Lung (tissue), 11 donors: ENCODE measurements at regions not wholly inside any gene's neighbourhood (a gene's known extent, or its start where the extent isn't known, plus 50 kb on each side); places are given as distances from the start of the nearest gene placed in this dataset.

ENCODE experiments used
- ATAC-seq: fragments of 200-7000 bp; cut with Tn5 transposase; one replicate; pipeline ENCODE4 v1.9.1; 2020; ENCODE audit warnings: moderate number of reproducible peaks; ENCODE audit not compliant: insufficient read depth, low FRiP score
- DNase-seq, 3 donors: peaks; one replicate each; pipeline ENCODE4 v3.0.0-alpha.2; 2013 to 2017
- H3K27ac ChIP-seq, 2 donors: one replicate each; pipeline ENCODE4 v1.5.1; 2013; ENCODE audit warnings: mild to moderate bottlenecking in 2 of 2, moderate library complexity in 2 of 2, control low read depth in 1 of 2, inconsistent platforms in 1 of 2, low read depth in 1 of 2, low read length in 1 of 2
- H3K27me3 ChIP-seq, 3 donors: one replicate each; pipeline ENCODE4 v1.5.1; 2013; ENCODE audit warnings: low read length in 2 of 3; ENCODE audit not compliant: control insufficient read depth in 3 of 3, insufficient read depth in 3 of 3
- H3K36me3 ChIP-seq, 4 donors: one replicate each; pipeline ENCODE4 v1.5.1; 2013; ENCODE audit warnings: low read length in 4 of 4, mild to moderate bottlenecking in 1 of 4, moderate library complexity in 1 of 4; ENCODE audit not compliant: control insufficient read depth in 4 of 4, insufficient read depth in 4 of 4
- H3K4me1 ChIP-seq, 5 donors: one replicate each; pipeline ENCODE4 v1.5.1; 2013; ENCODE audit warnings: low read length in 5 of 5, mild to moderate bottlenecking in 2 of 5, moderate library complexity in 1 of 5; ENCODE audit not compliant: control insufficient read depth in 5 of 5, insufficient read depth in 5 of 5
- H3K4me3 ChIP-seq: one replicate; pipeline ENCODE4 v1.5.1; 2013; ENCODE audit warnings: mild to moderate bottlenecking, control low read depth, moderate library complexity
- H3K9ac ChIP-seq, 2 donors: one replicate each; pipeline ENCODE4 v1.5.1; 2013; ENCODE audit warnings: low read length in 2 of 2, control low read depth in 1 of 2; ENCODE audit not compliant: insufficient read depth in 1 of 2
- H3K9me3 ChIP-seq, 4 donors: one replicate each; pipeline ENCODE4 v1.5.1; 2013; ENCODE audit warnings: low read length in 3 of 4, mild to moderate bottlenecking in 1 of 4, moderate library complexity in 1 of 4; ENCODE audit not compliant: control insufficient read depth in 4 of 4, insufficient read depth in 3 of 4
- WGBS, 2 donors: extraction: QIAGEN DNeasy Blood & Tissue Kit; methylation state at CpG; one replicate each; pipeline ENCODE4 v1.1.7; 2013; 5-methylcytosine and 5-hydroxymethylcytosine counted together
- TF ChIP-seq, protein P1 (sequence below): IDR thresholded peaks from 2 replicates; pipeline ENCODE4 v1.5.1; 2012; ENCODE audit warnings: mild to moderate bottlenecking; ENCODE audit errors: control extremely low read depth, extremely low read depth
- donor health status: control.
- donor health status: control.
- donor health status: Bipolar disorder and iron deficiency.
- donor health status: healthy.
- donor health status: DM: yes; HTN: yes; CAD: no.

DNA sequence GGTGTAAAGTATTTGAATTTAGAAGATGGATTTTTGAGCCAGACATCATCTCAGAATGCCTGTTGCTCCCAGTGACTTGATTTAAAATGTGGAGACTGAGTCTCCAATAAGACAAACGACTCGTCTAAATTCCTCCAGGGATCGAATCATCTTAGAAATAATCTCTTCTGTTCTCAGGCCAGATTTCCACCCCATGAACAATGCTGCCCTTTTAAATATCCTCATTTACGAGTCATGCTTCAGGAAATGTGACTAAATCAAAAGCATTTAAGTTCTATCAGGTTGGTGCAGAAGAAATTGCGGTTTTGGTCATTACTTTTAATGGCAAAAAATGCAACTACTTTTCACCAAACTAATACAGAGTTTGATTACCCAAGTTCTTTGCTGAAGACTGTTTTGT is 684.6 kb upstream of the SOX11 start:
- H3K36me3 ChIP-seq: no peaks in the 10 kb centered on the region
- ATAC-seq (no peak), DNase-seq (no peak)
- H3K9ac ChIP-seq: no peak overlapping the region
- H3K27me3 ChIP-seq: no peaks in the 10 kb centered on the region
- TF ChIP-seq, protein P1, sequence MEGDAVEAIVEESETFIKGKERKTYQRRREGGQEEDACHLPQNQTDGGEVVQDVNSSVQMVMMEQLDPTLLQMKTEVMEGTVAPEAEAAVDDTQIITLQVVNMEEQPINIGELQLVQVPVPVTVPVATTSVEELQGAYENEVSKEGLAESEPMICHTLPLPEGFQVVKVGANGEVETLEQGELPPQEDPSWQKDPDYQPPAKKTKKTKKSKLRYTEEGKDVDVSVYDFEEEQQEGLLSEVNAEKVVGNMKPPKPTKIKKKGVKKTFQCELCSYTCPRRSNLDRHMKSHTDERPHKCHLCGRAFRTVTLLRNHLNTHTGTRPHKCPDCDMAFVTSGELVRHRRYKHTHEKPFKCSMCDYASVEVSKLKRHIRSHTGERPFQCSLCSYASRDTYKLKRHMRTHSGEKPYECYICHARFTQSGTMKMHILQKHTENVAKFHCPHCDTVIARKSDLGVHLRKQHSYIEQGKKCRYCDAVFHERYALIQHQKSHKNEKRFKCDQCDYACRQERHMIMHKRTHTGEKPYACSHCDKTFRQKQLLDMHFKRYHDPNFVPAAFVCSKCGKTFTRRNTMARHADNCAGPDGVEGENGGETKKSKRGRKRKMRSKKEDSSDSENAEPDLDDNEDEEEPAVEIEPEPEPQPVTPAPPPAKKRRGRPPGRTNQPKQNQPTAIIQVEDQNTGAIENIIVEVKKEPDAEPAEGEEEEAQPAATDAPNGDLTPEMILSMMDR: no peak
- H3K4me3 ChIP-seq: no peak overlapping the region
- no peaks in the 10 kb centered on the region for H3K4me1 ChIP-seq
- H3K27ac ChIP-seq: no peak overlapping the region
- H3K9me3 ChIP-seq: no peaks in the 10 kb centered on the region
- WGBS, 2 donors: 79 to 80% methylated on average over 5 of the region's 5 CpGs

- 57 to 65% methylated on average over 5 of the region's 5 CpGs for WGBS, 2 donors
- H3K9ac ChIP-seq: no peak overlapping the region
- H3K36me3 ChIP-seq: no peaks in the 10 kb centered on the region
- H3K27ac ChIP-seq: no peak overlapping the region
- no peak overlapping the region for H3K4me3 ChIP-seq
- H3K4me1 ChIP-seq: peaks cover 0 to 3% (median 0%) of the 10 kb centered on the region in 5 donors
- H3K9me3 ChIP-seq: peaks cover 0 to 5% (median 1%) of the 10 kb centered on the region in 4 donors
- DNase-seq (no peak), ATAC-seq (no peak)
- TF ChIP-seq, protein P1: no peak
- H3K27me3 ChIP-seq: no peaks in the 10 kb centered on the region
These were observed 672.9 kb upstream of the SOX11 start for GRCh38 chr2:5019324-5019723.

DNA sequence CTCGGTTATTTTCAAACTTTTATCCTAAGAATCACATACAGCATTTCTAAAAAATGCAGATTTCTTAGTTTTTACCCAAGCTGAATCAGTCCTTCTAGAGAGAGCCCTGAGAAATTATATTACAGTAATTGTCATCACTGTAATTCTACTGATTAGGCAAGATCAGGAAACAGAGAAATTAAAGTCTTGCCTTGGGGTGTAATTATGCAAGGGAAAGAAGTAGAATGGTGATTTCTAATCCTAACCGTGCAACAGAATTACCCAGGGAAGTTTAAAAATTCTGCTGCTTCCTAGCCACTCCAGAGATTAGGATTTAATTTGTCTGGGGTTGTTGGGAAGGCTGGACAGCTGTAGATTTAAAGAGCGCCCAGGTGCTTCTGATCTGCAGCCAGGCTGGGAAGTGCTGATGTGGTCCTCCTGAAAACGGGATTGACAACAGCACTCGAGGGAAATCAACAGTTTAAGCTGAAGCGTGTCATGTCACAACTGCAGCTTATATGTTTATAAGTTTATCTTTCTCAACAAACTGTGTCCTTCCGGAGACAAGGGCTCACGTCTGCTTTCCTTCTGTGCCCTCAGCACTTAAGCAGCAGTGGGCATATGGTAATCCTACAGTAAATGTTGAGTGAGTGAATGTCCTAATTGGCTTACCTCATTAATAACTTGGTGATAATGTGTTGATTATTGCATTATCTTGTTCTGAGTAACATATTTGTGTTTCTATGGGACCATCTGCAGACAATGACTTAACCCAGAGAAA is 671.9 kb upstream of the SOX11 start:
- TF ChIP-seq, protein P1: no peak
- peak in 2 of 3 donors; percentile 27 to 45 for DNase-seq
- Histone ChIP-seq H3K27ac (no peak overlapping the region), H3K27me3 (no peaks in the 10 kb centered on the region), H3K9me3 (peaks cover 0 to 5% (median 1%) of the 10 kb centered on the region in 4 donors), H3K9ac (no peak overlapping the region), H3K4me3 (no peak overlapping the region), H3K36me3 (no peaks in the 10 kb centered on the region), H3K4me1 (peaks cover 0 to 3% (median 0%) of the 10 kb centered on the region in 5 donors)
- whole genome bisulfite sequencing, 2 donors: 55 to 68% methylated on average over 8 of the region's 8 CpGs
- ATAC-seq: no peak
